Mesodermal cell (in vitro differentiated cells): ENCODE measurements at regions not wholly inside any gene's neighbourhood (a gene's known extent, or its start where the extent isn't known, plus 50 kb on each side); places are given as distances from the start of the nearest gene placed in this dataset.
"Not testable (repeated sequence)": the region's sequence is repeated elsewhere in the genome, so short reads cannot be mapped to it uniquely, and the experiment has no call there.

ENCODE experiments used
- H3K27ac ChIP-seq: 2 replicates; pipeline ENCODE4 v1.7.0; 2013; ENCODE audit warnings: mild to moderate bottlenecking, low read depth, low read length, moderate library complexity; ENCODE audit not compliant: severe bottlenecking
- H3K36me3 ChIP-seq: 2 replicates; pipeline ENCODE4 v1.7.1; 2013; ENCODE audit warnings: mild to moderate bottlenecking, low read length, moderate library complexity; ENCODE audit not compliant: control insufficient read depth, insufficient read depth
- H3K4me1 ChIP-seq: one replicate; pipeline ENCODE4 v1.7.1; 2013; ENCODE audit warnings: mild to moderate bottlenecking, low read length; ENCODE audit not compliant: insufficient read depth, control insufficient read depth, poor library complexity, severe bottlenecking
- H3K4me3 ChIP-seq: 2 replicates; pipeline ENCODE4 v1.7.0; 2013; ENCODE audit warnings: low read length, control low read depth, mild to moderate bottlenecking; ENCODE audit not compliant: insufficient read depth, poor library complexity, severe bottlenecking; ENCODE audit errors: extremely low read depth
- H3K9me3 ChIP-seq: 2 replicates; pipeline ENCODE4 v1.7.1; 2013; ENCODE audit warnings: mild to moderate bottlenecking, low read length, moderate library complexity; ENCODE audit not compliant: control insufficient read depth
- WGBS, 2 experiments: methylation state at CpG; one replicate each; pipeline ENCODE4 v1.1.5; 2013; ENCODE audit warnings: missing lambda C conversion rate in 2 of 2; ENCODE audit not compliant: insufficient coverage in 2 of 2; 5-methylcytosine and 5-hydroxymethylcytosine counted together

GRCh38 chr10:128178302-128178958, 52.2 kb upstream of the MKI67 start:
- Histone ChIP-seq H3K9me3 (peaks cover 15% of the 10 kb centered on the region), H3K4me1 (no peaks in the 10 kb centered on the region), H3K4me3 (no peak overlapping the region), H3K36me3 (no peaks in the 10 kb centered on the region), H3K27ac (no peak overlapping the region)
- 56% methylated on average over 6 of the region's 7 CpGs for WGBS, 2 experiments

GRCh38 chr10:128180843-128181242, 54.6 kb upstream of the MKI67 start:
- WGBS, 2 experiments = 93 to 98% methylated on average over 5 to 6 of the region's 8 CpGs

GRCh38 chr10:128185627-128186026, 59.4 kb upstream of the MKI67 start:
- Histone ChIP-seq H3K27ac (no peak overlapping the region), H3K36me3 (no peaks in the 10 kb centered on the region), H3K4me1 (no peaks in the 10 kb centered on the region), H3K9me3 (peaks cover 4% of the 10 kb centered on the region), H3K4me3 (no peak overlapping the region)
- 43 to 63% methylated on average over 1 of the region's 1 CpG for WGBS, 2 experiments

More at GRCh38 chr10:128180843-128181242, 54.6 kb upstream of the MKI67 start:
- Histone ChIP-seq H3K9me3 (peaks cover 4% of the 10 kb centered on the region), H3K36me3 (no peaks in the 10 kb centered on the region), H3K27ac (no peak overlapping the region), H3K4me3 (no peak overlapping the region), H3K4me1 (no peaks in the 10 kb centered on the region)

GRCh38 chr10:128186959-128187787, 61.0 kb upstream of the MKI67 start:
- peaks cover 4% of the 10 kb centered on the region for H3K9me3 ChIP-seq
- no peaks in the 10 kb centered on the region for H3K4me1 ChIP-seq
- no peak overlapping the region for H3K27ac ChIP-seq
- H3K36me3 ChIP-seq = no peaks in the 10 kb centered on the region
- WGBS, 2 experiments = 85 to 86% methylated on average over 8 to 14 of the region's 17 CpGs
- no peak overlapping the region for H3K4me3 ChIP-seq

GRCh38 chr10:128187788-128188185, 61.6 kb upstream of the MKI67 start:
- no peaks in the 10 kb centered on the region for H3K4me1 ChIP-seq
- WGBS, 2 experiments = 88 to 94% methylated on average over 3 of the region's 4 CpGs
- no peak overlapping the region for H3K27ac ChIP-seq
- no peak overlapping the region for H3K4me3 ChIP-seq
- H3K36me3 ChIP-seq = no peaks in the 10 kb centered on the region
- peaks cover 1% of the 10 kb centered on the region for H3K9me3 ChIP-seq

GRCh38 chr10:128189176-128189575, 63.0 kb upstream of the MKI67 start:
- WGBS, 2 experiments = 91 to 100% methylated on average over 1 to 3 of the region's 4 CpGs
- Histone ChIP-seq H3K4me3 (no peak overlapping the region), H3K27ac (no peak overlapping the region), H3K36me3 (no peaks in the 10 kb centered on the region), H3K9me3 (no peaks in the 10 kb centered on the region), H3K4me1 (no peaks in the 10 kb centered on the region)

- Histone ChIP-seq H3K27ac (no peak overlapping the region), H3K4me1 (no peaks in the 10 kb centered on the region), H3K9me3 (no peaks in the 10 kb centered on the region), H3K4me3 (no peak overlapping the region), H3K36me3 (no peaks in the 10 kb centered on the region)
- WGBS, 2 experiments = 93 to 94% methylated on average over 2 to 3 of the region's 5 CpGs
Observed at GRCh38 chr10:128191847-128192246, 65.6 kb upstream of the MKI67 start.

GRCh38 chr10:128201826-128202225, 75.6 kb upstream of the MKI67 start:
- H3K36me3 ChIP-seq, H3K4me1 ChIP-seq, H3K9me3 ChIP-seq, H3K4me3 ChIP-seq, H3K27ac ChIP-seq: not testable (repeated sequence)
- 82 to 100% methylated on average over 1 of the region's 2 CpGs for WGBS, 2 experiments

- H3K9me3 ChIP-seq = no peaks in the 10 kb centered on the region
- H3K4me3 ChIP-seq = no peak overlapping the region
- H3K27ac ChIP-seq = no peak overlapping the region
- H3K36me3 ChIP-seq = no peaks in the 10 kb centered on the region
- H3K4me1 ChIP-seq = no peaks in the 10 kb centered on the region
Observed at GRCh38 chr10:128203028-128203427, 76.8 kb upstream of the MKI67 start.

- 82 to 83% methylated on average over 2 of the region's 3 CpGs for WGBS, 2 experiments
- H3K4me3 ChIP-seq, H3K4me1 ChIP-seq: not testable (repeated sequence)
Observed at GRCh38 chr10:128205591-128205990, 79.4 kb upstream of the MKI67 start.

GRCh38 chr10:128206676-128207075, 80.5 kb upstream of the MKI67 start:
- no peak overlapping the region for H3K27ac ChIP-seq
- H3K36me3 ChIP-seq = no peaks in the 10 kb centered on the region
- no peaks in the 10 kb centered on the region for H3K4me1 ChIP-seq
- WGBS, 2 experiments = 89 to 91% methylated on average over 4 of the region's 4 CpGs
- H3K4me3 ChIP-seq = no peak overlapping the region
- H3K9me3 ChIP-seq = no peaks in the 10 kb centered on the region

More at GRCh38 chr10:128205591-128205990, 79.4 kb upstream of the MKI67 start:
- H3K36me3 ChIP-seq, H3K27ac ChIP-seq, H3K9me3 ChIP-seq: not testable (repeated sequence)
